Activated CD4-positive, CD25-positive, alpha-beta regulatory T cell (primary cell): ENCODE measurements at regions not wholly inside any gene's neighbourhood (a gene's known extent, or its start where the extent isn't known, plus 50 kb on each side); places are given as distances from the start of the nearest gene placed in this dataset.
"Not testable (repeated sequence)": the region's sequence is repeated elsewhere in the genome, so short reads cannot be mapped to it uniquely, and the experiment has no call there.

Experiments
- DNase-seq, 4 experiments: peaks; one replicate each; lab custom pipeline; 2025; lab: John Stamatoyannopoulos, UW

DNA sequence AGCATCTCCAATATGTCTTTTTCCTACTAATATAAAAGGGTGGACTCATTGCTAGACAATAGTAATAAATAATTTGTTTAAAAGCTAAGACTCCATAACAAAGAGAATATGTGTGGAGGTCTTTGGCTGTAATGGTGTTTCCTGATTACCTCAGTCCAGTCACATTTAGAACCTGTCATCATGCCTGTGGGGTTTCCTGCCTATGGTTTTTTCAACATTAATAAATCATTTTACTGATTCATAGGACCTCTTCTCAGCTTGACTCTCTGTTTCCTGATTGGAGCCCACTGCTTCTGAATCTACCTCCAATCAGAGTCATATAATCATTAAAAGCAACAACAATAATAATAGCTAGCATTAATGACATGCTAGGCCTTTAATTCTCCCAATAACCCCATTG, 52.4 kb upstream of the GNAI1 start:
- DNase-seq: no peak

DNA sequence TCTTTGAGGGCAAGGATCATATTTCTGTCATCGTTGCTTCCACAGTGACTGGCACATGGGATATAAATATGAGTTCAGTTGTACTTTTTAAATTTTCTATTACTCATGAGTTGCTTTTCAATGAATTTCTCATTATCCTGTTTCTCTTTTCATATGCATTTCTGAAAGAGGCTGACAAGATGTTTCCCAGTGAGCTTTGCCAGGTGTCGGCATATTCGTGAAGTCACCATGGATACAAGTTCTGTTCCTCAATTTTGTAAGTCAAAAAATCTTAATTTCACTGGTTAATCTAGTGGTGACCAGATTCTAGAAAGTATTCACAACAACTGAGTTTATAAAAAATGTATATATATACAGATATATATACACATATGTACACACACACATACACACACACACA, 55.7 kb upstream of the GNAI1 start:
- no peak for DNase-seq

DNA sequence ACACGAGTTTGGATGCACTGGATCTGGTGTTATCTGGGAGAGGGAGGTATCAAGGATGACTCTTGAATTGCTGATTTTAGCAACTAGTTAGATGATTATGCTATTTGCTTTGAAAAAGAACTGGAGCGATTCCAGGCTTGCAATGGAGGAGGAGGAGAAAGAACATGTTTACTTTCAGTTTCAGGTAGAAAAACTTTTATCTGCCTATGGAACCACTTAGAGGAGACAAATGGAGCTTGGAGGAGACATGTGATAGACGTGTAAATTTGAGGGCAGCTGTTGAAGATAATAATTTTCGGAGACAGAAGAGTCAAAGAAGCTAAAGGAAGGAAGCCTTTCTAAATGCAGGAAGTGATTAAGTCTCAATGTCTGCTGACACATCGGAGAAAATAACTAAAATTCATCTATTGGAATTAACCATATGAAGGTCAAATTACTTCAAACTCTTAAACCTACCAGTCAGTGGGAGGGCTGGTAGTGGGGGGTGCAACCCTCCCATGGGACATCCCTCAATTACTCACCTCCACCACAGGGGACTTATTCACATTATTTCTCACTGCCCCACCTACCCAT, 56.4 kb upstream of the GNAI1 start:
- DNase-seq: no peak

DNA sequence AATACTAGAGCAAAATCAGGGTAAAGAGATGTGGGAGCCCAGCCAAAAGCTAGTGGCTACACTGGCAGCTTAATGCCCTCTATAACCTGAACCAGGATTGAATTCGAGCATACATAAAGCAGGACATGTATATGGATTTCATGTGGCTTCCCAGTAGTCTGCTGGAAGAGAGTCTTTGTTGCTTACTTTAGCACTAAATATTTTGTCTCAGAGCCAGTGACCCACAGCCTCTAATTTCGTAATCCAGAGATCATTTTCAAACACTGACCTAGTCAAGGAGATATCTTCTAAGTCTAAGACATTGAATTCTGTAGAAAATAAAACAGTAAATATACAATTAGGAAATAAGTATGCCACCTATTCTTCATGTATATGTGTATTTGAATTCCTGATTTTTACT, 64.2 kb upstream of the GNAI1 start:
- DNase-seq: no peak

DNA sequence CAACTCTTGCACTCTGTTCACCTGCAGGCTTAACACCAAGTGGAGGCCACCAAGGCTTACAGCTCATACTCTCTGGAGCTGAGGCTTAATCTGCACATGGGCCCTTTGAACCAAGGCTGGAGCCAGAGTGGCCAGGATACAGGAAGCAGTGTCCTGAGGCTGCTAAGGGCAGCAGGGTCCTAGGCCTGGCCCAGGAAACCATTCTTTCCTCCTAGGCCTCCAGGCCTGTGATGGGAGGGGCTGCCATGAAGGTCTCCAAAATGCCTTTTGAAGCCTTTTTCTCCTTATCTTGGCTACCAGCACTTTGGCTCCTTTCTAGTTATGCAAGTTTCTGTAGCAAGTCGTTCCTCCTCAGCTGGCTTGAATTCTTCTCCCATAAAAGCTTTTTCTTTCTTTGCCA, 68.0 kb upstream of the GNAI1 start:
- DNase-seq: no peak

DNA sequence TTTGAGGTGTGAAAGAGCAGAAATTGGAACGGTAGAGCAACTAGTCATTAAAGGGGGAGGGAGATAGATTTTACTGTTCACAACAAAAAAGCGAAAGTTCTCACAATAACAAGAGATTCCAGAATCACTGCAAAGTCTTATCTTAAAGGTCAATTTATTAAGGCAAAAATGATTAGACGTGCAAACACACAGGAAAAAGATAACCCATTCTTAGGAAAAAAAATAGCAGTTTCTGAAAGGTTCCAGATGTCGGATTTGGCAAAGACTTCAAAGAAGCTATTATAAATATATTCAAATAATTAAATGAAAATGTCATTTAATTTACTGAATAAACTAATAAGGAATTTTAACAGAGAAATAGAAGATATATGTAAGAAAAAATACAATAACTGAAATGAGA, 70.8 kb upstream of the GNAI1 start:
- no peak for DNase-seq

DNA sequence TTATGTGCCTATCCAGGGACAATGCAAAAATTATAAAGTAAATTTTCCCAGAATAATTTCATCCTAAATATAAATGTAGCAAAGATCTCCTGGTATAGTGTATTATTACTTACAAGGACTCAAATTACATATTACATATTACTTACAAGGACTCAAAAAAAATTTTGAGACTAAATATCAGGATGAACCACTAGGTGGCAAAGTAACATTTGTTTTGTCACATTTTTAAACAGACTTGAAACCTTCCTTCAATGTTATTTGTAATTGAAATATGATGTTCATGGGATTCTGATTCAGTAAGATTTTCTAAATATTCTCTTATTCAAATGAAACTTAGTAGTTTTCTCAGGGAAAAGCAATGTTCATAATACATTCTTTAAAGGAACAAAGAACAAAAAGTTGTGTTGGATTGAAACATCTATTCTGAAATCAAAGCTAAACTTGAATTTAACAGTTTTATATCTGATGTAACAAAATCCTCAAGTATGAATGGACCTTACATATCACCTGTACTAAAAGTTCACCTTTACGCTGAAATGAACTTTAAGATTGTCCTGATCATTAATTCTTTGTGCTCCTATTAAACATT, 74.3 kb upstream of the GNAI1 start:
- DNase-seq: no peak

DNA sequence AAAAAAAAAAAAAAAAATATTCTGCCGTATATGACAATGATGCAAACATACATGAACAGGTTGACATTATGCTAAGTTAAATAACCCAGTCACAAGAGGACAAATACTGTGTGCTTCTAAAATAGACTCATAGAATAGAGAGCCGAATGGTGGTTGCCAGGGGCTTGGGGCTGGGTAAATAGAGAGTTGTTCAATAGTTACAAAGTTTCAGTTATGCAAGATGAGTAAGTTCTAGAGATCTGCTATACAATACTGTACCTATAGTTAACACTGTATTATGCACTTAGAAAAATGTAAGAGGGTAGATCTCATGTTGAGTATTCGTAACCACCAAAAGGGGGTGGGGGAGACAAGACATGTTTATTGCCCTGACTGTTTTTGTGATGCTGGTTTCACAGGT, 77.1 kb upstream of the GNAI1 start:
- no peak for DNase-seq

DNA sequence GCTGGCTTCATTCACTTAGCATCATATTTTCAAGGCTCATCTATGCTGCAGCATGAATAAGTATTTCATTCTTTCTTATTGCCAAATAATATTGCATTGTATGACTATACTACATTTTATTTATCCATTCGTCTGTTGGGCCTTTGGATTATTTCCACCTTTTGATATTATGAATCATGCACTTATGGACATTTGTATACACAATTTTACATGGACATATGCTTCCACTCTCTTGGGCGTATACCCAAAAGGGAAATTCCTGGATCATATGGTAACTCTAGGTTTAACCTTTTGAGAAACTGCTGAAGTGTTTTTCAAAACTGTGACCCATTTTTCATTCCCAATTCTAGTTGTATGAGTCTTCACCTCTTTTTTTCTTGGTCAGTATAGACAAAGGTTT, 80.3 kb upstream of the GNAI1 start:
- no peak for DNase-seq

DNA sequence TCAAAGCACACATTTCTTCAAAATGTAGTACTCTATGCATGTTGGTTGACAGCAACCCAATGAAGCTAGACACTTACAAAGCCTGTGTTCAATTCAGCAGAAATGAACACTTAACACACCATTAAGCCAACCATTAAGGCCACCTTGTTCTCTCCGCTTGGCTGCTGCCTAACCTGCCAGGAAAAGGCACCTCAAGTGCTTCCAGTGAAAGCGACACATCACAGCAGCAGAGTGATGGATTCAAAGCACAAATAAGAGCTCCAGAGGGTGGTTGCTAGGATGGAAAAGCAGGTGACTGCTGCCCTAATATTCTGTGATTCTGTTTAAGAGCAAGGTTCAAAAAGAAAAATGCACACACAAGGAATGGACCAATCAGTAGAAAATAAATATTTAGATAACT, 81.5 kb upstream of the GNAI1 start:
- DNase-seq: no peak

DNA sequence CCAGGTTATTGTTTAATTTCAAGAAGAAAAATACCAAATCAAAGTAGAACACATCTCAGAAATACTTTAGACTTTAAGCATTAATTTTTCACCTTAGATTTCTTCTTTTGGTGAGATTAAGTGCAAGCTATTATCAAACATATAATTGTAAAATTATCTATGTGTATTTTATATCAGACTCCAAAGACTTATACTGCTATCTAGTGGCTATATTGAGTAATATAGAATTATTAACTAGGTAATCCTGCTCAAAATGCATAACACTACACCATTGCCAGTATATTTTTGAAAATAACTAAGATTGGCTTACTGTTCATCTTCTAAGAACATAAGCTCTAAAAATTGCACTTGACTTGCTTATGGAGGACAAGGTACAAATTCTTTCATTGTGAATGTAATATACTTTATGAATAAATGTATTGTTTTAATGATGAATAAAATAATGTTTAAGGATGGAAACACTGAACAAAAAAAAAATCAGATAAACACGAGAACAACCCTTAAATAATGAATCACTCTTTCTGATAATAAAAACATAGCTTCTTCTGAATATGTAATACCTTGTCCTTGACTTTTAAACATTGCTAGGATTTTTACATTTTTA, 86.7 kb upstream of the GNAI1 start:
- no peak for DNase-seq

DNA sequence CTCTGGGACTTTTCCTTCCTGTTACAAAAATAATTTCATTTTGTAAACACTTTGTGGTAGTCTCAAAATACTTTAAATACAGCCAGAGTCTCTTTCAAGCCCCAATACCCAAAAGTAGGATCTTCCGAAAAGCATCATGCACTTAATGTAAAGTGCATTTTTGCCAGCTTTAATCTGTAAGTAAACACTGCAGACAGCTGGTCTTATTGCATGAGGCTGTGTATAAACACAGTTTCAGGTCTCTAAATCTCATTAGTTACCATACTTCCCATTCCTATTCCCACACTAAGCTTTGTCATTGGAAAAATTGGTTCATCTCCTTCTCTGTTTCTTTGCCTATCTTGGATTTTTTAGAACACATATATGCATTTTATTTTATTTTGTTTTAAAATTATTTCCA, 87.6 kb upstream of the GNAI1 start:
- no peak for DNase-seq

DNA sequence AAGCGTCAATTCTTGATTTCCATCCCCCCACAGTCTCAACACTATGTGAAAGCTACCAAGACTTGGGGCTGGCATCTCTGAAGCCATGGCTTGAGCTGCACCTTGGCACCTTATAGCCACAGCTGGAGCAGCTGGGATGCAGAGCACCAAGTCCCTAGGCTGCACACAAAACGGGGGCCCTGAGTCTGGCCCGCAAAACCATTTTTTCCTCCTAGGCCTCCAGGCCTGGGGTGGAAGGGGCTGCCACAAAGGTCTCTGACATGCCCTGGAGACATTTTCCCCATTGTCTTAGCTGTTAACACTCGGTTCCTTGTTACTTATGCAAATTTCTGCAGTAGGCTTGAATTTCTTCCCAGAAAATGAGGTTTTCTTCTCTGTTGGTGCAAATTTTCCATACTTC, 89.8 kb upstream of the GNAI1 start:
- no peak for DNase-seq

DNA sequence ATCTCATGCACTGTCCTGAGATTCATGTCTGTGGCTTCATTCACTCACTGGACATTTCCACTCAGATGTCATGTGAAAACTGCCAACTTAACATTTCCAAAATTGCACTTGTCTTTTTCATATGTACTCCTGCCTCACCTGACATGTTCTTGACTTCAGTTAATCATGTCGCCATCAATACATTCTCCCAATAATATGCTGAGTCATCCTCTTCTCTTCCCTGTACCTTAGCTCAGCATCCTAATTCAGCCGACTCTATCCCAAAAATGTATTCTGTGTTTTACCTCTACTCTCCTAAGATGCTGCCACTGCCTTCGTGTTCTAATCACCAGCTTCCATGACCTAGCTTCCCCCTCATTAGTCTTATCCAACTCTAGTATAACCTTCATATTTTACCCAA, 93.9 kb upstream of the GNAI1 start:
- DNase-seq: no peak

DNA sequence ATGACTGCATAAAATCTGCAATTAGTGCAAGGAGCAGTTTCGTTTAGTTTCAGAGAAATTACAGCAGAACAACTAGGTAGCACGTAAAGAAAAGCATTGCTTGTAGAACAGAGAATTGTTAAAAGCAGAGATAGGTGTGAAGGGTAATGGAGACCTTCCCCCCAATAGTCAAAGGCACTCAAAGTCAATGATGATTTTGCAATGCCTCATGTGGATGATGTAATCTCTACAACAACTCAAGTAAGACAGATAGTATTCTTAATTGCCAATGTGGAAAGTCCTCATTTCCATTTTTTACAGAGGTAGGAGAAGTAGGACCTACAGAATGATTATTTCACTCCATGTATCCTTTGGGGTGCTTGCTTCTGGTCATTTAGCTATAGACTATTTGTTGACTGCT, 94.3 kb upstream of the GNAI1 start:
- no peak for DNase-seq

DNA sequence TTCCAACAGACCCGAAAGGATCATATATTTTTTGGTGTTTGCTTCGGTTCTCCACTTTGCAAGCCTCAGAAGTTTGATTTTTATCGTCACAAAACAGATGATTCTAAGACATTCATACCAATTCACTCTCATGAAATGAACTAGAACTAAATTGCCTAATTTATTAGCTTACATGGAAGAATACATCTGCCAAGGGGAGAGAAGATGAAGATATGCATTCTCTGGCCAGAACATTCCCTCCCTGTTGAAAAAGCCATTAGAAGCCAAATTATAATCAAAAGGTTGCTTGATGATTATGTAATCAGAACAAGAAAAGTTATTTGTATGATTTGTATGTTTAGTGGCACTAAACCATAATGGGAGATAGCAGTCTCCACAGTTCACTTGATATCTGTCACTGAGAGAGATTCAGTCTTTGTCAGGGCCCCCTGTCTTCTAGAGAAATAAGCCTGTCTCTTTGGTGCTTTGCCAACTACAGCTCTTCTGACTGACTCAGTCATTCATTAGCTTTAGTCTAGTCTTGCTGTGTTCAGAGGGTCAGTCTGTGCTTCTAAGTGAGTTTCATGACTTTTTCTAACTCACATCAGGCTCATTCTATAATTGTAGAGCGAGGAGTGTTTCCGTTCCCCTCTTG, 95.3 kb upstream of the GNAI1 start:
- no peak for DNase-seq

DNA sequence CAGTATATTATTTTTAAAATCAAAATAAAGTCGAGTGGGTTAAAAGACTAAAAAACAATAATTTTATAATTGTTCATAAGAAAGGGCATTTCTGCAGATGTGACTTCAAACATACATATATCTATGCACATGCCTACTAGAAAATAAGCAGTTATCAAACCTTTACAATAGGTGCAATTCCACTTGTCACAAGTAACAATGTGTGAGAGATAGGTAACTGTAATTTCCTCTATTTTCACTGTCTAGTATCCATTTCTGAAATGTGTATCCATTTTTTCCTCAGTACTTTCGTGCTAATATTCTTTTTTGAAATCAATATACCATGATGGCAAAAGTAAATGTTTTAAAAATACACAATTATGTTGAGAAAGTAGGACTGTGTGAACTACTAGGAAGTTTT, 96.9 kb upstream of the GNAI1 start:
- DNase-seq: no peak

DNA sequence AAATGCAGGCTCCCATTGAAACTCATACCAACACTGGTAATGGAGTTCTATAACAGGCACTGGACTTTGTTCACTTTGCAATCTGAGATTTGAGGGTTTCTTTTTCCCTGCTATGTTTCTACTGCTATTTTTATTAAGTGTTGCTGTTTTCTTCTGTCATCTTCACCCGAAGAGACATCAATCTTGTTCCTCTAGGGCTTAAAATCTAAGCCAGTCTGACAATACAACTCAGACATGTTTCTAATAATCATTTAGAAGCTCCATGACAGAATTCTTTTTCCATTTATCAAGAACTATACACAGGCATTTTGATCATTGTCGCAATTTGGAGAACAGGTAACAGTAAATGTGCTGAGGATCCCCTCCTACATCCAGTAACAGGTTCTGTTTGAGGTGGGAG, 98.5 kb upstream of the GNAI1 start:
- DNase-seq: no peak

DNA sequence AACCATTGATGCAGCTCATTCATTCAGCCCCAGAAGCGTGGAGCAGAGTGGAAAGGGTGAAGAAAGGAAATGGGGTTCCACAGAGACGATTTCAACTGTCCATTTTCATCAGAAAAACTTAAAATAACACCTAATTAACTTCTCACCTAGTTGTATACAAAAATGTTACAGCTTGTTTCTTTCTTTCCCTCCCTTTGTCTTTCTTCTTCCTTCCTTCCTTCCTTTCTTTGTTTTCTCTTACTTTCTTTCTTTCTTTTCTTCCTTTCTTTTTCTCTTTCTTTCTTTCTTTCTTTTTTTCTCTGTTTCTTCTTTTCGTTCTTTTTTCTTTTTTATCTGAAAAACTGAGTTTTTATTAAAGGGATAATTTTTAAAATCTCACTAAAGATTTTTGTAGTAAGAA, 105.9 kb upstream of the GNAI1 start:
- DNase-seq: no peak

DNA sequence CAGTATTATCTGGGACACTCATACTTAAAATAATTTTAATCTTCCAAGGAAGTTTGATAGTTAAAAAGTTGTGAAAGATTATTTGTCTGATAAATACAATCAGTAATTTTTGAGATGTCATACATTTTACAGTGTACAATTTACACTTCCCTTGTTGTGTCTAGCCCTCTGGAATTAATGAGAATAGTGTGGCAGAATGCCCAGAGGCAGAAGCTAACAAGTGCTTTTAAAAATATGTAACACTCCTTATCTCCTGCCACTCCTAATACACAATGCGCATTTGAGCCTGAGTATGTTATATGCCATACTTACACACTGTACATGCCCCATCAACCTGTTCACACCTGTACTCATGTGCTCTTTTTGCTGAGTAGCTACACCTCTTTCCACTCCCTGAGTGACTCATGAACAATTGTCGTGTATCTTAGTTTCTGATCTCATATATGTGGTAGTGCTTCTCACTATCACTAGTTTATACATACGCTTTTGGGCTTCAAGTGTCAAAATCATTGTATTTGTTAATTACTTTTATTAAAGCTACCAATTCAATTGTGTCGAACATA, 106.9 kb upstream of the GNAI1 start:
- no peak for DNase-seq

DNA sequence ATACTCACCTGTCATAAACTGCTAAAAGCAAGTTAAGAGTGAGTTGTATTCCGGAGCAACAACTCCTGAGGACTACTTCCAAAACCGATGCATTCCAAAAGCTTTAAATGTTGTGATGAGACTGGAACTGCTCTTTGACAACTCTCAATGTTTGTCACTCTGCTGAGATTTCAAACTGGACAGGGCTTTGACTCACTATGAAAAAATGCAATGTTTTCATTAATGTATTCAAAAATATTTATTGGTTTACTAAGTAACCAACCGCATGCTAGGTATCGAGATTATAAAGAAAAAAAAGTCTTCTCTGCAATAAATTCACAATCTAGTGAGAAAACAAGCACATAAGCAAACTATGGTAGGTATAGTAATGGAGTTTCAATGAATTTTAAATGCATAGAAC, 107.9 kb upstream of the GNAI1 start:
- no peak for DNase-seq

DNA sequence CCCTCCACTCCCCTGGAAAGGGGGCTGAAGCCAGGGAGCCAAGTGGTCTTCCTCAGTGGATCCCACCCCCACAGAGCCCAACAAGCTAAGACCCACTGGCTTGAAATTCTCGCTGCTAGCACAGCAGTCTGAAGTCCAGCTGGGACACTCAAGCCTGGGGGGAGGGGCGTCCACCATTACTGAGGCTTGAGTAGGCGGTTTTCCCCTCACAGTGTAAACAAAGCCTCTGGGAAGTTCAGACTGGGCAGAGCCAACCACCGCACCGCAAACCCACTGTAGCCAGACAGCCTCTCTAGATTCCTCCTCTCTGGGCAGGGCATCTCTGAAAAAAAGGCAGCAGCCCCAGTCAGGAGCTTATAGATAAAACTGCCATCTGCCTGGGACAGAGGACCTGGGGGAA, 114.4 kb upstream of the GNAI1 start:
- DNase-seq: not testable (repeated sequence)

DNA sequence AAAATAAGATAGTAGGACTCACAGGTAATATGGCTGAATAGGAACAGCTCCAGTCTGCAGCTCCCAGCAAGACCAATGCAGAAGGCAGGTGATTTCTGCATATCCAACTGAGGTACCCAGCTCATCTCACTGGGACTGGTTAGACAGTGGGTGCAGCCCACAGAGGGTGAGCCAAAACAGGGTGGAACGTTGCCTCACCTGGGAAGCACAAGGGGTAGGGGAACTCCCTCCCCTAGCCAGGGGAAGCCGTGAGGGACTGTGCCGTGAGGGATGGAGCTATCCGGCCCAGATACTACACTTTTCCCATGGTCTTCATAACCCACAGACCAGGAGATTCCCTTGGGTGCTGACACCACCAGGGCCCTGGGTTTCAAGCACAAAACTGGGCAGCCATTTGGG, 114.8 kb upstream of the GNAI1 start:
- DNase-seq: not testable (repeated sequence)
